RPMI8226 (cell line): ENCODE measurements at regions not wholly inside any gene's neighbourhood (a gene's known extent, or its start where the extent isn't known, plus 50 kb on each side); places are given as distances from the start of the nearest gene placed in this dataset.
A peak's percentile ranks its signal among the peaks of the same experiment; 100 is the strongest.

ENCODE experiments used
- DNase-seq: peaks from one replicate; pipeline ENCODE4 v3.0.0-alpha.2; 2015

DNA sequence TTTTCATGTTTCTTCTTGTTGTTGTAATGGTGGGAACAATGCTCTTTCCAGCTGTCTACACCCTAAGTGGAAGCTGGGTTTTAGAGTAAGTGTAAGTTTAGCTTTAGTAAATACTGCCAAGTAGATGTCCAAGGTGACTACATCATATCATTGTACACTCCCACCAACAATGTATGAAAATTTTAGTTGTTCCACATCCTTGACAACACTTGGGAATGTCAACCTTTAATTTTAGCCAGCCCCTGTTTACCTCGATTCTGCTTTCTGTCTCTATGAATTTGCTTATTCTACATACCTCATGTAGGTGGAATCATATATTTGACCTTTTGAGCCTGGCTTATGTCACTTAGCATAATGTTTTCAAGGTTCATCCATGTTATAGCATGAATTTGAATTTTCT lies 93.0 kb downstream of the MTPAP start:
- DNase-seq: no peak

- DNase-seq: no peak
Measured at GRCh38 chr10:30254926-30255325, 94.2 kb downstream of the MTPAP start.

DNA sequence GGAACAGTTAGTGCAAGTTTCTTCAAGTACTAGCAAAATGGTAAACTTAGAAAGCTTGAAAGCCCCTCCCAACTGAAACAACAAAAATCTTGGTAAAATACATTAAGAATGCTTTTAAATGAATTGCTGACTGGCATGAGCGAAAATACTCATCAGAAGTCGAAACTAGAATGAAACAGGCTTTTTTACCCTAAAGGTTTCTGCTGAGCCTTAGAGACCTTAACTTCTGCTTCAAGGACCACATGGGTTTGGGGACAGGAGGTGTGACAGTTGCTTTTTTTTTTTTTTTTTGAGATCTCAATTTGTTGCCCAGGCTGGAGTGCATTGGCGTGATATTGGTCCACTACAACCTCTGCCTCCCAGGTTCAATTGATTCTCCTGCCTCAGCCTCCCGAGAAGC lies 100.3 kb downstream of the MTPAP start:
- DNase-seq: peak; percentile 36

- DNase-seq: peak; percentile 40
Measured at GRCh38 chr10:30247704-30248103, 101.4 kb downstream of the MTPAP start.

DNA sequence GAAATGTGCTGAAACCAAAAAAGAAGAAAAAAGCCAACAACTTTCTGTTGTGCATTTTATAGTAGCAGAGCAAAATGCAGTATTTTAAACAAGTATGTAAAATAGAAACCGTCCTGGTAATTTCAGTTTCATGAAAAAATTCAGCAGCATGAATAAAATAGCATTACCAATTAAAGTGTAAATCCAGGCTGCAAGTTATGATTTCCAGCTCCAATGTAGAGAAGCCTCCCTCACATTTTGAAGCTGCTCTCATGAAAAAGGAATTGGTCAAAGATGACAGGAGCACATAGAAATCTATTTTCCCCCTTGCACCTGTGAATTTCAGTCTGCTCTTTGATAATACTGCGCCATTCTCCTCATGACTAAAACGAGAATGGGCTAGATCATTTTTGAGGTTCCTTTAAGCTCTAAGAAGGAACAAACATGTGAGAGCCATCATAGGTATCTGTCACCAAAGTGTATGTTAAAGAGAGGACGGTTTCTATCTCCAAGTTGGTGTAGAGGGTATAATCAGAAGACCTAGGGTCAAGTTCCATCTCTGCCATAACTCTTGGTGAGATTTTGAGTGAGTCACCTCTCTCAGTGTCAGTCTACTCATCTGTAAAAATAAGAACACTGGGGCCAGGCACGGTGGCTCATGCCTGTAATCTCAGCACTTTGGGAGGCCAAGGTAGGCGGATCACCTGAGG lies 107.5 kb downstream of the MTPAP start:
- no peak for DNase-seq

DNA sequence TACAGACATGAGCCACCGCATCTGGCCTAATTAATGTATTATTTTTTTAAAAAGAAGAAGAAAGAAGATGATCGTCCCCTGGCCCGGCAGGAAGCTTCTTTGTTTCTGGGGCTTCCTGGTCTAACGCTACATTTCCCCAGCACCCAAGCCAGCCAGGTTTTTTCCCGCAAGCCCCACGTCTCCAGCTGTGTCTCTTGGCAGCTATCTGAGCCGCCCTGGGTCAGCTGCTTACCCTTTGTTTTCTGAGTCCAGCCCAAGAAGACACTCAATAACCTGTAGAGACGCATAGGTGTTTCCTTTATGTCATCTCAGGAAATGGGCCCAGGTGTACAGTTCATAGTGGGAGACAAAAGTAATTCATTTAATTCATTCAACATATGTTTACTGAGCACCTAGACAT lies 110.2 kb downstream of the MTPAP start:
- no peak for DNase-seq

DNA sequence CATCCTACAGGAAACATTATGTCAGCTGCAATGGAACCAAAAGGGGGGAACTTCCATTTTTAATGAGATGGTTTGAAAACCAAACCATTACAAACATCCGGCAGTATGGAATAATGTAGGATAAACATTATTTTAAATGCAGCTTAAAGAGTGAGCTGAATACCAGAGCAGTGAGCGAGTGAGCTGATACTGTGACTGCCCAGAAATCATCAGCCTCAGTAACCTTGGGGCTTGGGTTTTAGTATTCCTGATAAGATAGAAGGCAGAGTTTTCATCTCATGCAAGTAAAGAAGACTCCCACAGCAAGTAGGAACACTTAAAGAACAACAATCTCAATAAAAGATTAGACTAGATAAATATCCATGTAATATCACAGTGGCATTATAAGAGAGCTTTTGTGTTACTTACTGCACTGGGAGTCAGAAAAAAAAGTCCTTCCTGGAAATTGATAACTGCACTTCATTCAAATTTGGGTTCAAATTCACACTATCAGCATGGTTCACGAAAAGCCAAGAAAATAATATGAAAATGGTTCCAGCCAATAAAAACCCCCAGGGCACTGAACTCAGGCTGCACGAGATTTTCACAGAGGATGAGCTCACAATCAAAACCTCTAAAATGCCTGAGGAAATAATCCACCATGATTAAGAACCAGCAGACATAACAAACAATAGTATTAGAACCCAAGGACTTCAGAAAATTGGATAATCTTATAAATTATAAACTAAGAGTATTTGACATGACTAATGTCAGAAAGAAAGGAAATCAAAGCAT lies 115.7 kb downstream of the MTPAP start:
- no peak for DNase-seq

GRCh38 chr10:30231709-30232108 lies 117.4 kb downstream of the MTPAP start:
- DNase-seq: no peak

DNA sequence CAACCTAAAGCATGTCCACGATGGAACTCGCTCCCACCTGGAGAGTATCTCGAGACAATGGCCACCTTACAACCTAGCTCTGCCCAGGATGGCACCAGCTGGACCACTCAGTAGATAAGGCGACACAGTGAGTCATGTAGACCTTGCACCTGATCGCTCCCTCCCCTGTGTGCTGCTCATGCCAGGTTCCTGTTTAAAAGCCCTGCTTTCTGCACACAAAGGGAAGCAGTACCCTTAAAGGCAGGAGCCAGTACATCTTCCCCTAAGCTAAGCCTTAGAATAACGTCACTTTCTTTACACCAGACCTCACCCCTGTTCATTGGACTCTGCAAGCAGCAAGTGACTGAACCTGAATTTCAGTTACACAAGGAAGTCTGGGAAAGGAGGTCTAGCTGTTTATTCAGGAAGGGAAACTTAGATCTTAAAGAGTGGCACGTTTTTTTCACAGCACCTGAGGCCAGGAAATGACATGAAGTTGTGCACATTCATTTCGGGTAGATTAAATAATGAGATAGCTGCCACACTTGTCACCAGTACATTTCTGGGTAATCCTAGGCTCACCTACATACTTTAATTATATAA lies 117.9 kb downstream of the MTPAP start:
- DNase-seq: no peak

- no peak for DNase-seq
Measured at GRCh38 chr10:30229536-30229935, 119.5 kb downstream of the MTPAP start.

DNA sequence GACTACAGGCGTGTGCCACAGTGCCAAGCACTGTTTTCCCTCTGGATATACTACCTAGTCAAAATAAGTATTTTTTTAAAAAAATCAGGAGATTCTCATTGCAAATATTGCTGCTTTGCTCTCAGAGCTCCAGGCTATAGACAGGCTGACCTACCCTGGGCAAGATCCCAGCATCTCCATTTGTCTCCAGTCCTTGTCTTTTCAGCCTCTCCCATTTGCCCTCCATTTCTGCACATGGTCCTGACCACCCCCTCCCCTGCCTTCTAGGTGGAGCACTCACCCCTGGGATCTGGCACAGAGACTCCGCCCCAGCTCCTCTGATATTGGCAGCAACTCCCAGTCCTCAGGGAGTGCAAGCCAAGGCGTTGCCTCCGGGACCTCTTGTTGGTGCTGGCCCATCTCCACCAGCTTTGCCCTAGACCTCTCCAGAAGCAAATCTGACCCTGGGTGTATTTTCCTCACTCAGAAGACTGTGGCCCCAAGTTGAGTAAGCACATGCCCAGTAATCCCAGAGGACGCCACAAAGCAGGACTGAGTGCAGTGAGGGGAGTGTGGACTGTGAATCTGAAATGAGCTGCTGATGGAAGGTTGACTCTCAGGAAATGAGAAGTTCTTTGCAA lies 120.6 kb downstream of the MTPAP start:
- DNase-seq: no peak

DNA sequence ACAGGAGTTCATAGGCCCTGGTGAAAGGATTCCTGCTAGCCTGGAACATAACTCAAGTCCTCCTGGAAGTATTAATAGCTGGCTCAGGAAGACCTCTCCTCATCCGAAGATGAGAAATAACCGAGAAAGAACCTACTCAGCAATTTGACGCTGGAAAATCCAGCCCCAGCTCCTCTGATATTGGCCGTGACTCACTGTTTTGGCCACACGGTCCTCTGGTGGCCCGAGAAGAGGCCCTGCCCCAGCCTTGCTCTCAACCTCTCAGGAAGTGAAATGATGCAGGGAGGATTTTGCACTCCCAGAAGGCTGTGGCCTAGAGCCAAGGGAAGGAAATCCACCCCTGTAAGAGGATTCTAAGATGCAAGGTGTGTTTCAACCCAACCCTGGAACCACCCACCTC lies 121.6 kb downstream of the MTPAP start:
- no peak for DNase-seq

GRCh38 chr10:30219971-30220751 lies 128.9 kb downstream of the MTPAP start:
- no peak for DNase-seq

- no peak for DNase-seq
Measured at GRCh38 chr10:30216821-30217220, 132.3 kb downstream of the MTPAP start.

GRCh38 chr10:30215623-30216022 lies 133.5 kb downstream of the MTPAP start:
- no peak for DNase-seq

GRCh38 chr10:30215141-30215540 lies 133.9 kb downstream of the MTPAP start:
- DNase-seq: no peak

DNA sequence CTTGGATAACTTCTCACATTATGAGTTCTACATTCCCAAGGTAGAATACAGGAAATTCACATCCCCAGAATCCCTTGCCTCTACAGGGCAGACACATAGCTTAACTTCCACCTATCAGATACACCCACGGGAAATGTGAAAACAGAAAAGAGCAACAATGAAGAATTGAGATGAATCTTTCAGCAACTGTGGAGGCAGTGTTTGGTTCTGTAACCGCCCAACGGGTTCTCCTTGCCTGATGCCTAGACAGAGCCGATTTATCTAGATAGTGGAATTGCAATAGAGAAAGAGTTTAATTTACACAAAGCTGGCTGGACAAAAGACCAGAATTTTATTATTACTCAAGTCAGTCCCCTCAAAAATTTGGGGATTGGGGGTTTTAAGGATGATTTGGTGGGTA lies 138.8 kb downstream of the MTPAP start:
- DNase-seq: no peak

DNA sequence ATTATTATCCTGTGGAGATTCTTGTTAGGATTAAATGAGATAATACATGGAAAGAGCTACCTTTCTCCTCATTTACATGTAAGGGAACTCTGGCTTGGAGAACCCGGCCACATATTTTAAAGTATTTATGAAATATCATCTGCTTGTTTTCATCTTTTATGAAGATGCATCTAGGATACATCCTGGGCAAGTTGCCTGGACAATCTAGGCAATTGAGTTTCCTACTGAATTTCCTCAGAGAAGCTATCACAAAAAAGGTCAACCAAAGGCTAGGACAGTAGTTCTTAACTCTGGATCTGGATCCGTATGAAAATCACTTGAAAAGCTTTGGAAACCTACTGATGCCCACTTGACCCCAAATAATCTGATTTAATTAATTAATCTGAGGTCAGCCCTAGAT lies 140.7 kb downstream of the MTPAP start:
- no peak for DNase-seq

DNA sequence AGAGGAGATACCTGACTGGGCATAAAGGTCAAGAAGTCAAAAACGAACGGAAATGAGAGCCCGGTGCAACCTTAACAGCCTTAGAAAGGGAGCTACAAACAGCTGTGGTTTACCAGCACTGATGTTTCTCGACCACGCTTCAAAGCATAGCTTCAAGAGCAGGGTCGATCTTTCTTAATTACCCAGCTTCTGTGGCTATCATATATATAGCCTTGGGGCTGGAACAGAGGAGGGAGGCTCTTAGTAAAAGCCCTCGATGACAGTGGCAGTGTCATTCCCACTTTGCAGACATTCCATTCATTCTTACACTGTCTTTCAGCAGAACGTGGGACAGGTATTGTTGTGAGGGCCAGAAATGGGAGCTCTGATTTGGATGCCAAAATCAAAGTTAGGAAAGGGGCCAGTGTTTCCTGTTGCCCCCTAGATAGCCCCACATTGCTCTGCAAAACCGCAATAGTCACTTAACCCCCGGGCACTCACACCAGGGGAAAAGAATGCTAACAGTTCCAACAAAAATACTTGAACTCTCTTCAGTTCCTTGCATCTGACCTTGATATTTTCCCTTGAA lies 141.5 kb downstream of the MTPAP start:
- no peak for DNase-seq

DNA sequence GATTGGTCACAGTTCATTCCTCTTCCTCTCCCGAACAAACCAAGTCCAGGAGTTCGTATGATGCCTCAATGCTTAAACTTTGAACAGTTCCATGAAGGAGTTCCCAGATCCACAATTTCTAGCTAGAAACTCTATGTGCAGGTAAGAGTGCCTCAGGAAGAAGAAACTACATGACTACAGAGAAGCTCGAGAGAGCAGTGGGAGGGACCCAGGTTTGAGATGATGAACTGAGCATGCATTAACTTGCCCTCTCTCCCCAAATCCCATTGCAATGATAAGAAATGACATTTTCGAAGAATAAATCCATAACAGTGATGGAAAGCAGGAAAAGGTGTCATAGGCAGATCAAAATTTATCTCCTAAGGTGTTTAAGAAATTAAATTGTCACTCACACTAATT lies 140.6 kb upstream of the JCAD start:
- DNase-seq: no peak

DNA sequence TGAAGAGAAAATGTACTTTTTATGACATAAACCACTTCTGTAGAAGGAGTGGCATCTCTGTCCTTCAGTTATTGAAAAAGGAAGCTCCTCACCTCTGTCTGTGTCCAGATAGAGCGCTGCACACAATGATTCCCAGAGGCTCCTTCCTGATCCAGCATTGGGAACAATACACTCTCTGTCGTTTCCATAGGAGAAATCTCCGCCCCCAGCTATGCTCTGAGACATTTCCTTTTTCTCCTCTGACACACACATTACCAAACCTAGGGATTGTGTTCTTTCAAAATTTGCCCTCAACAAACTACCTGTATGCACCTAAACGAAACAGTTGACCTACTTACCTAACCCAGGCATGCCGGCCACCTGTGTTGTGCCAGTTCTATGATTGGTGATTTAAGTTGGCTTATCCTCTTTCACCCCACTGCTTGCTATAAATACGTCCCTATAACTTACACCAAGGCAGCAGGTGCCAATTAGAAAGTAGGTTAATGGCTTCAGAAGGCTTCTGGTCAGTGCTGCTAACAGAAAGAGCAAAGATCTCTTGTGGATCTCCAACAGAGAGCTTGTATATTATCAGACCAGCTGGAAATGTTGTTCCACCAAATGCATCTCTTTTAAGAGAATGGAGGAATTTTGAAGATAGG lies 140.1 kb upstream of the JCAD start:
- no peak for DNase-seq

DNA sequence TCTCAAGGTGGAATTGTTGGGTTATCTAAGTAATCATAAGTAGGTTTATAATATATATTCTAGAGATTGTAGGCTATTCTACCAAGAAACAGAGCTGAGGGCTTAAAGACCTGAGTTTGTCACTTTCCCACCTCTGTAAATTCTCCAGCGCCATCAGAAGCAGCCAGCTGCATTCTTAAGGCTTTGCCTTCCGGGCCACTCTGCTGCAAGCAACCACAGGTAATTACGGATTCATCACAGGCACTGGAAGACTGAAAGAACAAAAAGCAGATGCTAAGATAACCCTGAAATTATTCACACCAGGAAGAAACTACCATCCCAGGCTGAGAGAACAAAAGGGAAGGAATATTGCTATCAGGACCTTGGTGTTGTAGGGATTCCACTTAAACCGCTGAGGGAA lies 137.8 kb upstream of the JCAD start:
- DNase-seq: no peak
